GM21723 (cell line): ENCODE measurements at regions not wholly inside any gene's neighbourhood (a gene's known extent, or its start where the extent isn't known, plus 50 kb on each side); places are given as distances from the start of the nearest gene placed in this dataset.

Source experiments
- ATAC-seq: cut with Tn5 transposase; IDR thresholded peaks from one replicate; pipeline ENCODE4 v1.9.1; 2021; ENCODE audit warnings: mild to moderate bottlenecking, moderate library complexity; ENCODE audit not compliant: unreplicated experiment

- no peak for ATAC-seq
These were observed 60.0 kb upstream of the NMNAT3 start for GRCh38 chr3:139737682-139738361.

- ATAC-seq, result no peak
These were observed 57.4 kb upstream of the NMNAT3 start for GRCh38 chr3:139735191-139735590.

GRCh38 chr3:139732729-139733128 lies 55.0 kb upstream of the NMNAT3 start:
- no peak for ATAC-seq

- ATAC-seq, result no peak
These were observed 51.5 kb upstream of the NMNAT3 start for GRCh38 chr3:139729300-139729699.

- no peak for ATAC-seq
These were observed 50.6 kb upstream of the NMNAT3 start for GRCh38 chr3:139728414-139728813.
